WI38 (cell line): ENCODE measurements at regions not wholly inside any gene's neighbourhood (a gene's known extent, or its start where the extent isn't known, plus 50 kb on each side); places are given as distances from the start of the nearest gene placed in this dataset.

Experiments
- H3K4me3 ChIP-seq: 2 replicates; pipeline ENCODE4 v1.5.1; 2011; ENCODE audit warnings: low read depth, mild to moderate bottlenecking, control low read depth, low read length
- CTCF ChIP-seq: IDR thresholded peaks from 2 replicates; pipeline ENCODE4 v1.5.1; 2012; ENCODE audit warnings: low read depth, mild to moderate bottlenecking, control low read depth, low read length

GRCh38 chr7:377080-378040, 87.4 kb downstream of the FOXL3 start:
- H3K4me3 ChIP-seq, result no peak overlapping the region
- TF ChIP-seq CTCF, result no peak

- no peak for TF ChIP-seq CTCF
- no peak overlapping the region for H3K4me3 ChIP-seq
Measured at GRCh38 chr7:378041-378420, 88.1 kb downstream of the FOXL3 start.

DNA sequence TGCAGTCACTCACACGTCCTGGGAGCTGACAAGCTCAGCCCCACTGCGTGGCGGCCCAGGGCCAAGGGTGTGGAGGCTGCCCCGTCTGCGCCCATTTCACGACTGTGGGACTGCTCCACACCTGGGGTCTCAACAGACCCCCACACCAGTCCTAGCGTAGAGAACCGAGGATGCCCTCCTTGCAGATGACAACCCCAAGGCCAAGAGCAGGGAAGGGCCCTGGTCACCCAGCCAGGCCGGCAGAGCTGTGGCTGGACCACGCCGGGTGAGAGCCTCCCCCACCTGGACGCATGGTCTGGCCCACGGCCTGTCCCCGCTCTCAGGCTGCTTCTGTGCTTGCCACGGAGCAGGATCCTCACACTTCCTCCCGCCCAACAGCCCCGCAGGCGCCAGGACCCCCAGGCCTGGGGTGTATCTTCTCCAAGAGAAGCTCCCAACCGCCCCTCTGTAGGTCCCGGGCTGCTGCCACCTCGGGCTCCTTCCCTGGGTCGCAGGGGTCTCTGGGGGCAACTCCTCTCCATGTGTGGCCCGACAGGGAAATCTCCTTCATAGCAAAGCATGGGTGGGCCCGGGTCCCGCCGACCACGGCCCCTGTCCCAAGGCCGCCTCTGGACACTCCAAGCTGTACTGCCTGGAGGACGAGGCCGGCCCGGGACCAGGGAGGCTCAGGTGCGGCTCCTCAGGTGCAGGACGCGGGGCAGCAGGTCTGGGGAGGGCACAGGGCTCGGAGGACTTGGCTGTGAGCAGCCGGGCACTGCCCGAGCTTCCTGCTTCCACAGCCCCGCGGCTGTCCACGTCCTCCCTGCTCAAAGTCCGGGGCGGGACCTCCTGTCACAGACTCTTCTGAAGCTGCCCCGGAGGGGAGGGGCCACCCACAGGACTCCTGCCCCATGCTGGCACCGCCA, 88.8 kb downstream of the FOXL3 start:
- no peak for TF ChIP-seq CTCF
- H3K4me3 ChIP-seq, result no peak overlapping the region

DNA sequence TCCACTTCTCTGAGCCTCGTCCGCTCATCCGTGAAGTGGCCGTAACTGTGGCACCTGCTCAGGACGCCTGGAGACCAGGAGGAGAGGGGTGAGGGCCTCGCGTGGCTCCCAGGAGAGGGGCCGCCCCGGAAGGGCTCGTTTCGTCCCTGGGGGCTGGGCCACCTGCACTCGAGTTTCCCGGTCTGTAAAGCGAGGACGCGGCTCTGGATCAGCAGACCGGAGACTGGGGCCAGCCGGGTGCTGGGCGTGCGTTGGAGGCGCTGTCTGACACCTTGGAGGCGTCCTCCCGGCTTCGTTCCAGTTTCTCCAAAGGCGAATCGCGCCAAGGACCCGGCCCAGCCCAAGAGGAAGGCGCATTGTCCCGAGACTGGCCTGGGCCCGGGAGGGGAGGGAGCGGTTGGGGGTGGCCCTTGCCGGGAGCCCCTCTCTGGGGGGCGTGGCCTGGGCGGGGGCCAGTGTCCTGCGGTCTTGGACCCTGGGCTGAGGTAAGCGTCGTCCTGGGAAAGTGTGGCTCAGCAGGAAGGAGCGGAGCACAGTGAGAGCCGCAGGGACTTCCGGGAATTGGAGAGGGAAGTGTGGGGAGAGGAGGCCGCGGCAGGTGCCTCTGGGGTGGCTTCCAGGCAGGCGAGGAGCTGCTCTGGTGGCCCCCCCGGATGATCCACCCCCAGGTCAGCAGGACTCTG, 89.6 kb downstream of the FOXL3 start:
- 0 out of 2 replicates have a peak overlapping the region, but pooled peaks have one; percentile 12 for H3K4me3 ChIP-seq
- no peak for TF ChIP-seq CTCF

GRCh38 chr7:380139-380485, 90.1 kb downstream of the FOXL3 start:
- no peak overlapping the region for H3K4me3 ChIP-seq
- no peak for TF ChIP-seq CTCF

GRCh38 chr7:380711-381210, 90.8 kb downstream of the FOXL3 start:
- no peak for TF ChIP-seq CTCF
- no peak overlapping the region for H3K4me3 ChIP-seq
